ENCODE measurements at regions not wholly inside any gene's neighbourhood (a gene's known extent, or its start where the extent isn't known, plus 50 kb on each side); places are given as distances from the start of the nearest gene placed in this dataset.

DNA sequence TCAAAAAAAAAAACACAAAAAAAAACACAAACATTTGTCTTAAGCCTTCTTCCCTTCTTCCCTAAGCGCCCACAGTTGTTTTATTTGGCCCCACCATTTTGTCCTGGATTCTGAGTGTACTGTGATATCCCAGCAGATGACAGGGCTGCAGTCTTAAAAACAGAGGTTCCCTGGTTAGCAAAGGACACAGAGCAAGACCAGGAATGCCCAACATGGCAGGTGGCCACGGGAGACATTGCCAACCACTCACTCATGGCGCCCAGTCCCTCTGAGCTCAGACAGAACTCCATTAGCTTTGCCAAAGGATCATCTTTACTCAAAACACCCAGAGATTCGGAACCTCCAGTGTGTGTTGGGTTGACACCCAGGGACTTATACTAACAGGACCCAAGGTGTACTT, 249.3 kb downstream of the MRTFB start:
- no peak overlapping the region for H3K4me2 ChIP-seq (ENCODE audit: low read length)
- DNase-seq (ENCODE audit: low read depth, low spot score) = no peak
- TF ChIP-seq ELF1 (IDR thresholded peaks at IDR 0.05; ENCODE audit: borderline replicate concordance, low read depth) (no peak), RAD21 (IDR thresholded peaks at IDR 0.05; ENCODE audit: low read depth) (no peak)
- H3K27ac ChIP-seq (ENCODE audit: low read depth, low read length) = no peak overlapping the region
- CTCF ChIA-PET = no interaction called here
- H3K27me3 ChIP-seq (ENCODE audit: insufficient read depth, low read length) = no peaks in the 10 kb centered on the region
- no peaks in the 10 kb centered on the region; a peak in 1 of 4 replicates for H3K4me1 ChIP-seq (ENCODE audit: control insufficient read depth in 1 of 2, insufficient read depth in 2 of 2, low read length in 2 of 2)
- no peak overlapping the region for H3K9ac ChIP-seq (ENCODE audit: low read length)
- no peaks in the 10 kb centered on the region for H3K9me3 ChIP-seq (ENCODE audit: control insufficient read depth in 1 of 2, insufficient read depth in 1 of 2, low read depth in 1 of 2, low read length in 2 of 2)
- POLR2A ChIA-PET = no interaction called here
- intact Hi-C loops (cut with micrococcal nuclease) = no loop called here
- BruUV-seq (replicated peaks) = no TSS peak
- RAD21 ChIA-PET (ENCODE audit: low non-redundant PET in 1 of 2, low total read pairs in 2 of 2, uncharacterized antibody in 2 of 2, unreplicated experiment in 2 of 2) = no interaction called here
- H2AFZ ChIP-seq (ENCODE audit: low read depth, low read length, poor library complexity, severe bottlenecking) = no peak overlapping the region
- peaks cover 0 to 6% of the 10 kb centered on the region in 2 experiments; a peak in 1 of 4 replicates for H3K36me3 ChIP-seq (ENCODE audit: control insufficient read depth in 1 of 2, insufficient read depth in 2 of 2, low read length in 2 of 2)
- H3K9me2 ChIP-seq (ENCODE audit: insufficient read depth) = no peaks in the 10 kb centered on the region
- no peaks in the 10 kb centered on the region for H4K20me1 ChIP-seq (ENCODE audit: insufficient read depth)
- ATAC-seq = no peak
- H3K79me2 ChIP-seq (ENCODE audit: insufficient read depth, low read length) = peaks cover 46% of the 10 kb centered on the region
- H3K4me3 ChIP-seq (replicated peaks in 1 of 2; ENCODE audit: low read depth in 1 of 2, low read length in 2 of 2) = no peak overlapping the region
